ENCODE measurements at regions not wholly inside any gene's neighbourhood (a gene's known extent, or its start where the extent isn't known, plus 50 kb on each side); places are given as distances from the start of the nearest gene placed in this dataset.

DNA sequence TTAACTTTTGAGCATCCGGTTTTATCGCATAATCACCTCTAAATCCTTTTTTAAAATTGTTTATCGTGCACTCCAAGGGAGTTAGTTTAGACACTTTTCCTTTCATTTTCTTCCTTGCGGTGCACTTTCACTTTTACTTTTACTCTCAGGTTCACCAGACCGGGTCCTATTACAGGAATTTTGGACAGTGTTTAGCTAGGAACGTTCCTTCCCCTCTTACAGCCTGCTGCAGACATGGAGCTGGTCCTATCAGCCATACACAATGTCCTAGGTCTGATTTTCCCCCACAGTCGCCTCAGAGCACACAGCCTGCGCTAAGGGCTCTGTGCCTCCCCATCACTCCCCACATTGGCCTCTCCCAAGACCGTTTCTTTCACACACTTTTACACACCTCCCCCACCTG is 103.9 kb downstream of the ALG10 start:
- TF ChIP-seq CTCF (IDR thresholded peaks at IDR 0.05) = no peak
- TF ChIP-seq POLR2A (IDR thresholded peaks at IDR 0.05) = no peak
- no peak for TF ChIP-seq POLR2AphosphoS5 (IDR thresholded peaks at IDR 0.05; ENCODE audit: insufficient read depth in 1 of 2, low read depth in 1 of 2)

Measured in vagina (tissue), 2 donors.